ENCODE measurements at regions not wholly inside any gene's neighbourhood (a gene's known extent, or its start where the extent isn't known, plus 50 kb on each side); places are given as distances from the start of the nearest gene placed in this dataset.

GRCh38 chr21:41639336-41639735 lies 127.5 kb downstream of the RIPK4 start:
- Mint-ChIP-seq H3K27me3 (ENCODE audit: insufficient read depth) (peaks cover 17% of the 10 kb centered on the region), H3K4me3 (no peak overlapping the region), H3K9me3 (peaks cover 3% of the 10 kb centered on the region), H3K36me3 (ENCODE audit: low read depth) (no peaks in the 10 kb centered on the region), H3K27ac (no peak overlapping the region), H3K4me1 (peaks cover 29% of the 10 kb centered on the region)
- TF ChIP-seq CTCF (conservative IDR thresholded peaks at IDR 0.05): no peak
- Histone ChIP-seq H3K27ac (ENCODE audit: low read depth, low read length) (no peak overlapping the region), H3K4me1 (ENCODE audit: control insufficient read depth, insufficient read depth, low read length) (peaks cover 14% of the 10 kb centered on the region), H3K9ac (ENCODE audit: extremely low read depth, low read length, poor library complexity, severe bottlenecking) (no peak overlapping the region), H3K4me3 (ENCODE audit: low read length) (no peak overlapping the region), H3K27me3 (ENCODE audit: control insufficient read depth, insufficient read depth, low read length, poor library complexity, severe bottlenecking) (no peaks in the 10 kb centered on the region), H3K36me3 (ENCODE audit: control insufficient read depth, insufficient read depth, low read length) (no peaks in the 10 kb centered on the region), H3K9me3 (ENCODE audit: control insufficient read depth, low read length) (no peaks in the 10 kb centered on the region)
- no peak for DNase-seq
- WGBS, 2 experiments (ENCODE audit: insufficient coverage in 1 of 2, insufficient read length in 1 of 2): 89 to 100% methylated on average over 2 to 10 of the region's 10 CpGs

- Mint-ChIP-seq H3K36me3 (ENCODE audit: low read depth) (no peaks in the 10 kb centered on the region), H3K9me3 (peaks cover 3% of the 10 kb centered on the region), H3K27ac (no peak overlapping the region), H3K4me3 (no peak overlapping the region), H3K27me3 (ENCODE audit: insufficient read depth) (peaks cover 17% of the 10 kb centered on the region), H3K4me1 (peaks cover 29% of the 10 kb centered on the region)
- WGBS, 2 experiments (ENCODE audit: insufficient coverage in 1 of 2, insufficient read length in 1 of 2): 50 to 72% methylated on average over 2 to 3 of the region's 3 CpGs
- no peak for TF ChIP-seq CTCF (conservative IDR thresholded peaks at IDR 0.05)
- H3K4me3 ChIP-seq (ENCODE audit: low read length): no peak overlapping the region
- H3K36me3 ChIP-seq (ENCODE audit: control insufficient read depth, insufficient read depth, low read length): no peaks in the 10 kb centered on the region
- H3K4me1 ChIP-seq (ENCODE audit: control insufficient read depth, insufficient read depth, low read length): peaks cover 14% of the 10 kb centered on the region
- H3K9me3 ChIP-seq (ENCODE audit: control insufficient read depth, low read length): no peaks in the 10 kb centered on the region
- no peak overlapping the region for H3K9ac ChIP-seq (ENCODE audit: extremely low read depth, low read length, poor library complexity, severe bottlenecking)
- H3K27ac ChIP-seq (ENCODE audit: low read depth, low read length): no peak overlapping the region
- H3K27me3 ChIP-seq (ENCODE audit: control insufficient read depth, insufficient read depth, low read length, poor library complexity, severe bottlenecking): no peaks in the 10 kb centered on the region
- no peak for DNase-seq
Observed at GRCh38 chr21:41638201-41638790, 128.6 kb downstream of the RIPK4 start.

GRCh38 chr21:41636636-41637630 lies 129.0 kb upstream of the TMPRSS2 start:
- 90 to 92% methylated on average over 7 to 12 of the region's 12 CpGs for WGBS, 2 experiments (ENCODE audit: insufficient coverage in 1 of 2, insufficient read length in 1 of 2)
- H3K27ac Mint-ChIP-seq: no peak overlapping the region
- peaks cover 21% of the 10 kb centered on the region for H3K4me1 Mint-ChIP-seq
- no peak overlapping the region for H3K4me3 Mint-ChIP-seq
- Histone ChIP-seq H3K9me3 (ENCODE audit: control insufficient read depth, low read length) (no peaks in the 10 kb centered on the region), H3K9ac (ENCODE audit: extremely low read depth, low read length, poor library complexity, severe bottlenecking) (no peak overlapping the region), H3K27ac (ENCODE audit: low read depth, low read length) (no peak overlapping the region), H3K36me3 (ENCODE audit: control insufficient read depth, insufficient read depth, low read length) (no peaks in the 10 kb centered on the region), H3K27me3 (ENCODE audit: control insufficient read depth, insufficient read depth, low read length, poor library complexity, severe bottlenecking) (no peaks in the 10 kb centered on the region), H3K4me3 (ENCODE audit: low read length) (no peak overlapping the region), H3K4me1 (ENCODE audit: control insufficient read depth, insufficient read depth, low read length) (peaks cover 8% of the 10 kb centered on the region)
- H3K27me3 Mint-ChIP-seq (ENCODE audit: insufficient read depth): peaks cover 17% of the 10 kb centered on the region
- H3K9me3 Mint-ChIP-seq: peaks cover 3% of the 10 kb centered on the region
- no peaks in the 10 kb centered on the region for H3K36me3 Mint-ChIP-seq (ENCODE audit: low read depth)
- DNase-seq: no peak
- TF ChIP-seq CTCF (conservative IDR thresholded peaks at IDR 0.05): no peak
